ENCODE measurements at regions not wholly inside any gene's neighbourhood (a gene's known extent, or its start where the extent isn't known, plus 50 kb on each side); places are given as distances from the start of the nearest gene placed in this dataset.

DNA sequence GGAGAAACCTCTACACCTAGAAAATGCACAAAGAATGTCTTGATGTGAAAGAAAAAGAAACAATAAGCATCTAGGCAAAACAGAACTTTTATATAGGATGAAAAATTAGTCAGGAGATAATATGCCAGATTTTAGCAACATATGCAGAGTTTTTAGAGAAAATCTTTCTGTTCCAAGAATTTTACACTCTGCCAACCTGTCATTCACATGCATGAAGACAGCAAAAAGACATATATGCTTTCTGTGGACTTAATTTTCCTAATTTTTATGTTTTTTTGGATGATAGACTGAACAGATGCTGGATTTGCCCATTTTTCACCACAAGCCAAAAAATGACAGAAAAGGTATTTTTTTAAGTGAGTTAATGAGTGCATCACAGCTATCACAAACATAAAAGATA, 637.3 kb downstream of the TRIB2 start:
- TF ChIP-seq CTCF (IDR thresholded peaks at IDR 0.05; ENCODE audit: low read depth, low read length): no peak
- no peak for TF ChIP-seq EZH2phosphoT487 (IDR thresholded peaks at IDR 0.05; ENCODE audit: low read depth)

Data from OCI-LY3 (cell line).